Kidney tubule cell (primary cell): ENCODE measurements at regions not wholly inside any gene's neighbourhood (a gene's known extent, or its start where the extent isn't known, plus 50 kb on each side); places are given as distances from the start of the nearest gene placed in this dataset.

Source experiments
- DNase-seq: peaks from one replicate; pipeline ENCODE4 v3.0.0-alpha.2; 2018; ENCODE audit warnings: low spot score

- no peak for DNase-seq
Measured at GRCh38 chr7:38002689-38003088, 82.2 kb downstream of the EPDR1 start.

- no peak for DNase-seq
Measured at GRCh38 chr7:38006559-38006958, 86.1 kb downstream of the EPDR1 start.

GRCh38 chr7:38007096-38007495 is 86.7 kb downstream of the EPDR1 start:
- no peak for DNase-seq

- DNase-seq: no peak
Measured at GRCh38 chr7:38013246-38013645, 92.8 kb downstream of the EPDR1 start.

GRCh38 chr7:38016567-38016966 is 96.1 kb downstream of the EPDR1 start:
- DNase-seq: no peak

- no peak for DNase-seq
Measured at GRCh38 chr7:38017320-38017719, 96.9 kb downstream of the EPDR1 start.

- DNase-seq: no peak
Measured at GRCh38 chr7:38020121-38020785, 99.8 kb downstream of the EPDR1 start.

GRCh38 chr7:38021892-38022291 is 101.5 kb downstream of the EPDR1 start:
- no peak for DNase-seq

GRCh38 chr7:38025815-38026214 is 105.4 kb downstream of the EPDR1 start:
- no peak for DNase-seq

GRCh38 chr7:38027884-38028455 is 107.5 kb downstream of the EPDR1 start:
- DNase-seq: no peak

- no peak for DNase-seq
Measured at GRCh38 chr7:38034062-38034908, 113.8 kb downstream of the EPDR1 start.

- DNase-seq: no peak
Measured at GRCh38 chr7:38040831-38041230, 120.4 kb downstream of the EPDR1 start.

- no peak for DNase-seq
Measured at GRCh38 chr7:38049679-38050078, 128.4 kb upstream of the STARD3NL start.

GRCh38 chr7:38051311-38051710 is 126.7 kb upstream of the STARD3NL start:
- DNase-seq: no peak

GRCh38 chr7:38051786-38052185 is 126.3 kb upstream of the STARD3NL start:
- DNase-seq: no peak

- no peak for DNase-seq
Measured at GRCh38 chr7:38052786-38053185, 125.3 kb upstream of the STARD3NL start.

GRCh38 chr7:38054199-38054598 is 123.8 kb upstream of the STARD3NL start:
- no peak for DNase-seq

GRCh38 chr7:38057829-38058228 is 120.2 kb upstream of the STARD3NL start:
- no peak for DNase-seq

GRCh38 chr7:38060116-38060515 is 117.9 kb upstream of the STARD3NL start:
- no peak for DNase-seq

GRCh38 chr7:38060637-38061036 is 117.4 kb upstream of the STARD3NL start:
- no peak for DNase-seq

GRCh38 chr7:38066391-38066790 is 111.7 kb upstream of the STARD3NL start:
- no peak for DNase-seq

GRCh38 chr7:38068461-38068860 is 109.6 kb upstream of the STARD3NL start:
- no peak for DNase-seq

GRCh38 chr7:38069052-38069451 is 109.0 kb upstream of the STARD3NL start:
- no peak for DNase-seq
